Mesodermal cell (in vitro differentiated cells): ENCODE measurements at regions not wholly inside any gene's neighbourhood (a gene's known extent, or its start where the extent isn't known, plus 50 kb on each side); places are given as distances from the start of the nearest gene placed in this dataset.

ENCODE experiments used
- H3K27ac ChIP-seq: 2 replicates; pipeline ENCODE4 v1.7.0; 2013; ENCODE audit warnings: mild to moderate bottlenecking, low read depth, low read length, moderate library complexity; ENCODE audit not compliant: severe bottlenecking
- H3K36me3 ChIP-seq: 2 replicates; pipeline ENCODE4 v1.7.1; 2013; ENCODE audit warnings: mild to moderate bottlenecking, low read length, moderate library complexity; ENCODE audit not compliant: control insufficient read depth, insufficient read depth
- H3K4me1 ChIP-seq: one replicate; pipeline ENCODE4 v1.7.1; 2013; ENCODE audit warnings: mild to moderate bottlenecking, low read length; ENCODE audit not compliant: insufficient read depth, control insufficient read depth, poor library complexity, severe bottlenecking
- H3K4me3 ChIP-seq: 2 replicates; pipeline ENCODE4 v1.7.0; 2013; ENCODE audit warnings: low read length, control low read depth, mild to moderate bottlenecking; ENCODE audit not compliant: insufficient read depth, poor library complexity, severe bottlenecking; ENCODE audit errors: extremely low read depth
- H3K9me3 ChIP-seq: 2 replicates; pipeline ENCODE4 v1.7.1; 2013; ENCODE audit warnings: mild to moderate bottlenecking, low read length, moderate library complexity; ENCODE audit not compliant: control insufficient read depth
- WGBS, 2 experiments: methylation state at CpG; one replicate each; pipeline ENCODE4 v1.1.5; 2013; ENCODE audit warnings: missing lambda C conversion rate in 2 of 2; ENCODE audit not compliant: insufficient coverage in 2 of 2; 5-methylcytosine and 5-hydroxymethylcytosine counted together

- WGBS, 2 experiments, result 100% methylated on average over 2 of the region's 2 CpGs; no CpG with 5 or more reads in 1 of the 2 experiments
- H3K27ac ChIP-seq, result no peak overlapping the region
- no peaks in the 10 kb centered on the region for H3K36me3 ChIP-seq
- H3K9me3 ChIP-seq, result peaks cover 9% of the 10 kb centered on the region
- no peaks in the 10 kb centered on the region for H3K4me1 ChIP-seq
- H3K4me3 ChIP-seq, result no peak overlapping the region
Observed at GRCh38 chr14:84555493-84555892, 974.5 kb upstream of the FLRT2 start.

GRCh38 chr14:84566109-84566508 lies 963.8 kb upstream of the FLRT2 start:
- Histone ChIP-seq H3K4me1 (no peaks in the 10 kb centered on the region), H3K36me3 (no peaks in the 10 kb centered on the region), H3K4me3 (no peak overlapping the region), H3K27ac (no peak overlapping the region), H3K9me3 (no peaks in the 10 kb centered on the region)
- 89 to 100% methylated on average over 1 to 5 of the region's 6 CpGs for WGBS, 2 experiments

- Histone ChIP-seq H3K4me3 (no peak overlapping the region), H3K4me1 (no peaks in the 10 kb centered on the region), H3K36me3 (no peaks in the 10 kb centered on the region), H3K9me3 (no peaks in the 10 kb centered on the region), H3K27ac (no peak overlapping the region)
Observed at GRCh38 chr14:84575681-84576080, 954.3 kb upstream of the FLRT2 start.

GRCh38 chr14:84579292-84579691 lies 950.7 kb upstream of the FLRT2 start:
- 79 to 83% methylated on average over 1 to 3 of the region's 3 CpGs for WGBS, 2 experiments
- Histone ChIP-seq H3K27ac (no peak overlapping the region), H3K4me3 (no peak overlapping the region), H3K36me3 (no peaks in the 10 kb centered on the region), H3K9me3 (no peaks in the 10 kb centered on the region), H3K4me1 (no peaks in the 10 kb centered on the region)

GRCh38 chr14:84581041-84581440 lies 948.9 kb upstream of the FLRT2 start:
- Histone ChIP-seq H3K4me3 (no peak overlapping the region), H3K27ac (no peak overlapping the region), H3K9me3 (no peaks in the 10 kb centered on the region), H3K36me3 (no peaks in the 10 kb centered on the region), H3K4me1 (no peaks in the 10 kb centered on the region)

- no peaks in the 10 kb centered on the region for H3K36me3 ChIP-seq
- no peaks in the 10 kb centered on the region for H3K4me1 ChIP-seq
- no peak overlapping the region for H3K4me3 ChIP-seq
- H3K27ac ChIP-seq, result no peak overlapping the region
- 100% methylated on average over 1 of the region's 1 CpG; no CpG with 5 or more reads in 1 of the 2 experiments for WGBS, 2 experiments
- H3K9me3 ChIP-seq, result no peaks in the 10 kb centered on the region
Observed at GRCh38 chr14:84584511-84584910, 945.4 kb upstream of the FLRT2 start.

GRCh38 chr14:84591827-84592445 lies 938.0 kb upstream of the FLRT2 start:
- H3K27ac ChIP-seq, result no peak overlapping the region
- no peaks in the 10 kb centered on the region for H3K36me3 ChIP-seq
- H3K4me1 ChIP-seq, result no peaks in the 10 kb centered on the region
- H3K4me3 ChIP-seq, result no peak overlapping the region
- 84% methylated on average over 5 to 7 of the region's 9 CpGs for WGBS, 2 experiments
- no peaks in the 10 kb centered on the region for H3K9me3 ChIP-seq

GRCh38 chr14:84592770-84593169 lies 937.2 kb upstream of the FLRT2 start:
- Histone ChIP-seq H3K4me3 (no peak overlapping the region), H3K9me3 (no peaks in the 10 kb centered on the region), H3K27ac (no peak overlapping the region), H3K4me1 (no peaks in the 10 kb centered on the region), H3K36me3 (no peaks in the 10 kb centered on the region)
- WGBS, 2 experiments, result no CpG with 5 or more reads among the region's 2 CpGs

- H3K27ac ChIP-seq, result no peak overlapping the region
- H3K9me3 ChIP-seq, result no peaks in the 10 kb centered on the region
- H3K4me3 ChIP-seq, result no peak overlapping the region
- WGBS, 2 experiments, result no CpG with 5 or more reads among the region's 2 CpGs
- no peaks in the 10 kb centered on the region for H3K36me3 ChIP-seq
- no peaks in the 10 kb centered on the region for H3K4me1 ChIP-seq
Observed at GRCh38 chr14:84610086-84610485, 919.9 kb upstream of the FLRT2 start.

GRCh38 chr14:84622357-84622756 lies 907.6 kb upstream of the FLRT2 start:
- Histone ChIP-seq H3K4me1 (peaks cover 16% of the 10 kb centered on the region), H3K4me3 (no peak overlapping the region), H3K27ac (peak overlapping the region; percentile 73), H3K36me3 (no peaks in the 10 kb centered on the region), H3K9me3 (no peaks in the 10 kb centered on the region)
- WGBS, 2 experiments, result no CpG with 5 or more reads among the region's 3 CpGs

GRCh38 chr14:84643446-84643845 lies 886.5 kb upstream of the FLRT2 start:
- no peaks in the 10 kb centered on the region for H3K9me3 ChIP-seq
- H3K4me1 ChIP-seq, result no peaks in the 10 kb centered on the region
- H3K4me3 ChIP-seq, result no peak overlapping the region
- no peak overlapping the region for H3K27ac ChIP-seq
- no peaks in the 10 kb centered on the region for H3K36me3 ChIP-seq
- no CpG with 5 or more reads among the region's 3 CpGs for WGBS, 2 experiments
